GM12878 (cell line): ENCODE measurements at regions not wholly inside any gene's neighbourhood (a gene's known extent, or its start where the extent isn't known, plus 50 kb on each side); places are given as distances from the start of the nearest gene placed in this dataset.

Source experiments
- ATAC-seq: fragments of 200-7000 bp; cut with Tn5 transposase; 3 replicates; pipeline ENCODE4 v1.9.1; 2020; ENCODE audit warnings: mild to moderate bottlenecking, moderate library complexity
- BruUV-seq: library from RNA; stranded (reverse); fragments of 400-500 nt; replicated peaks from 2 replicates; lab custom pipeline; 2021; lab: Mats Ljungman, UMichigan
- CTCF ChIA-PET: fragments of 300-600 bp; sonication (Branson Sonifier 250); formaldehyde crosslinking; extraction: SDS; loops from one replicate; lab custom pipeline; 2021; ENCODE audit warnings: inconsistent platforms; lab: Yijun Ruan, JAX
- POLR2A ChIA-PET: fragments of 350-600 bp; formaldehyde crosslinking; extraction: SDS; loops from one replicate; lab custom pipeline; 2021; ENCODE audit warnings: inconsistent platforms; lab: Charles Lee
- RAD21 ChIA-PET: fragments of 300-600 bp; sonication (Branson Sonifier 250); formaldehyde crosslinking; loops from one replicate; lab custom pipeline; 2023; ENCODE audit warnings: antibody characterized with exemption; ENCODE audit not compliant: unreplicated experiment; lab: Charles Lee
- SMC1A ChIA-PET: fragments of 300-600 bp; sonication (Branson Sonifier 250); formaldehyde crosslinking; loops from one replicate; lab custom pipeline; 2023; ENCODE audit not compliant: unreplicated experiment, uncharacterized antibody; lab: Charles Lee
- DNase-seq: peaks from one replicate; pipeline ENCODE4 v3.0.0-alpha.2; 2011; ENCODE audit warnings: low read depth, low spot score
- FAIRE-seq: peaks from 3 replicates; lab custom pipeline; 2011; peaks lifted over from hg19 to GRCh38; lab: Jason Lieb, UNC
- H2AFZ ChIP-seq: 2 replicates; pipeline ENCODE4 v1.6.0; 2011; ENCODE audit warnings: low read depth, low read length, control low read depth; ENCODE audit not compliant: control insufficient read depth
- H3K27ac ChIP-seq: 2 replicates; pipeline ENCODE4 v1.5.1; 2011; ENCODE audit warnings: control low read depth; ENCODE audit not compliant: control insufficient read depth, insufficient read depth
- H3K27me3 ChIP-seq, 2 experiments: replicated peaks in 1 of 2; 2 replicates each; pipeline versions ENCODE4 v1.6.0 to v1.6.1; 2011; ENCODE audit warnings: low read length in 1 of 2; ENCODE audit not compliant: control insufficient read depth in 2 of 2, insufficient read depth in 2 of 2
- H3K36me3 ChIP-seq, 2 experiments: 2 replicates each; pipeline ENCODE4 v1.5.1; 2011; ENCODE audit warnings: low read length in 1 of 2; ENCODE audit not compliant: control insufficient read depth in 2 of 2, insufficient read depth in 2 of 2
- H3K4me1 ChIP-seq: 2 replicates; pipeline ENCODE4 v1.6.1; 2011; ENCODE audit warnings: mild to moderate bottlenecking, low read length, moderate library complexity, mixed read lengths; ENCODE audit not compliant: control insufficient read depth, insufficient read depth
- H3K4me2 ChIP-seq: 2 replicates; pipeline ENCODE4 v1.6.0; 2011; ENCODE audit warnings: control low read depth; ENCODE audit not compliant: control insufficient read depth, insufficient read depth
- H3K4me3 ChIP-seq: fragments of 200-600 bp; sonication (generic); 2 replicates; pipeline ENCODE4 v1.5.1; 2016
- H3K79me2 ChIP-seq: 2 replicates; pipeline ENCODE4 v1.6.0; 2011; ENCODE audit warnings: low read length; ENCODE audit not compliant: control insufficient read depth, insufficient read depth
- H3K9ac ChIP-seq: 2 replicates; pipeline ENCODE4 v1.8.0; 2011; ENCODE audit warnings: low read length, control low read depth, mixed read lengths; ENCODE audit not compliant: control insufficient read depth, insufficient read depth
- H3K9me3 ChIP-seq: replicated peaks from 3 replicates; pipeline ENCODE4 v1.5.1; 2011; ENCODE audit warnings: mild to moderate bottlenecking, low read length; ENCODE audit not compliant: control insufficient read depth, insufficient read depth
- H4K20me1 ChIP-seq: 2 replicates; pipeline ENCODE4 v1.6.0; 2011; ENCODE audit not compliant: control insufficient read depth, insufficient read depth
- CBFB ChIP-seq: IDR thresholded peaks from 2 replicates; pipeline ENCODE4 v1.6.1; 2016; ENCODE audit warnings: antibody characterized with exemption, low read depth
- EED ChIP-seq: sonication (generic); IDR thresholded peaks from 2 replicates; pipeline ENCODE4 v1.6.1; 2016; ENCODE audit warnings: antibody characterized with exemption, low read depth
- HDAC6 ChIP-seq: fragments of 200-600 bp; sonication (generic); IDR thresholded peaks from one replicate; pipeline ENCODE4 v1.8.0; 2017; ENCODE audit warnings: antibody characterized with exemption; ENCODE audit not compliant: unreplicated experiment
- HDGF ChIP-seq: fragments of 450-650 bp; IDR thresholded peaks from 2 replicates; pipeline ENCODE4 v1.6.1; 2016; ENCODE audit warnings: antibody characterized with exemption
- NRF1 ChIP-seq: conservative IDR thresholded peaks from 2 replicates; pipeline ENCODE4 v1.6.1; 2011; ENCODE audit warnings: mild to moderate bottlenecking, low read depth, low read length, improper control_type of control experiment
- PAX5 ChIP-seq: IDR thresholded peaks from 2 replicates; pipeline ENCODE4 v1.6.1; 2011; ENCODE audit warnings: low read depth, low read length, borderline replicate concordance
- POU2F2 ChIP-seq: IDR thresholded peaks from 3 replicates; pipeline ENCODE4 v1.6.1; 2011; ENCODE audit warnings: low read depth, mild to moderate bottlenecking, low read length, borderline replicate concordance
- RB1 ChIP-seq: fragments of 450-650 bp; formaldehyde crosslinking; IDR thresholded peaks from 2 replicates; pipeline ENCODE4 v1.6.1; 2017; ENCODE audit warnings: mild to moderate bottlenecking, borderline replicate concordance
- RUNX3 ChIP-seq: IDR thresholded peaks from 2 replicates; pipeline ENCODE4 v1.6.1; 2012; ENCODE audit warnings: low read length, inconsistent platforms
- SMAD5 ChIP-seq: IDR thresholded peaks from 2 replicates; pipeline ENCODE4 v1.6.1; 2016; ENCODE audit warnings: antibody characterized with exemption, low read depth
- SUPT20H ChIP-seq: IDR thresholded peaks from 2 replicates; pipeline ENCODE4 v1.6.1; 2011; ENCODE audit warnings: low read depth, mild to moderate bottlenecking, low read length, moderate library complexity, borderline replicate concordance; ENCODE audit not compliant: control insufficient read depth
- WGBS: methylation state at CpG from one replicate; pipeline ENCODE4 v1.1.6; 2016; ENCODE audit warnings: low lambda C conversion rate; ENCODE audit not compliant: insufficient replicate concordance, insufficient coverage; ENCODE audit errors: missing lambda C conversion rate; 5-methylcytosine and 5-hydroxymethylcytosine counted together
- in situ Hi-C: fragments of 300-500 bp; cut with MboI; formaldehyde crosslinking; loops from 9 replicates; pipeline ENCODE4 v1.14.3; 2018; ENCODE audit warnings: mixed read lengths
- intact Hi-C: fragments of 100-400 bp; cut with micrococcal nuclease; formaldehyde crosslinking; loops from one replicate; pipeline ENCODE4 v1.14.2; 2022; ENCODE audit not compliant: unreplicated experiment
- TF ChIP-seq, protein P1 (sequence below): fragments of 450-650 bp; IDR thresholded peaks from 2 replicates; pipeline ENCODE4 v1.6.1; 2016; ENCODE audit warnings: mild to moderate bottlenecking
- TF ChIP-seq, protein P2 (sequence below): fragments of 450-650 bp; IDR thresholded peaks from 2 replicates; pipeline ENCODE4 v1.6.1; 2017; ENCODE audit warnings: mild to moderate bottlenecking

DNA sequence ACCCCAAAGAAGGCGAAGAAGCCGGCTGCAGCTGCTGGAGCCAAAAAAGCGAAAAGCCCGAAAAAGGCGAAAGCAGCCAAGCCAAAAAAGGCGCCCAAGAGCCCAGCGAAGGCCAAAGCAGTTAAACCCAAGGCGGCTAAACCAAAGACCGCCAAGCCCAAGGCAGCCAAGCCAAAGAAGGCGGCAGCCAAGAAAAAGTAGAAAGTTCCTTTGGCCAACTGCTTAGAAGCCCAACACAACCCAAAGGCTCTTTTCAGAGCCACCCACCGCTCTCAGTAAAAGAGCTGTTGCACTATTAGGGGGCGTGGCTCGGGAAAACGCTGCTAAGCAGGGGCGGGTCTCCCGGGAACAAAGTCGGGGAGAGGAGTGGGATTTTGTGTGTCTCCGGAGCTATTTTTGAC, 69.6 kb downstream of the HFE start (continued):
- TF ChIP-seq SMAD5 (peak; percentile 69; the same call in 1 of the 2 replicates), HDGF (no peak), HDAC6 (no peak), NRF1 (no peak), CBFB (peak; percentile 39; the same call in 1 of the 2 replicates), PAX5 (0 out of 2 replicates have a peak, but pooled peaks have one; percentile 68), RUNX3 (peak; percentile 19), EED (no peak)
- TF ChIP-seq, protein P1, sequence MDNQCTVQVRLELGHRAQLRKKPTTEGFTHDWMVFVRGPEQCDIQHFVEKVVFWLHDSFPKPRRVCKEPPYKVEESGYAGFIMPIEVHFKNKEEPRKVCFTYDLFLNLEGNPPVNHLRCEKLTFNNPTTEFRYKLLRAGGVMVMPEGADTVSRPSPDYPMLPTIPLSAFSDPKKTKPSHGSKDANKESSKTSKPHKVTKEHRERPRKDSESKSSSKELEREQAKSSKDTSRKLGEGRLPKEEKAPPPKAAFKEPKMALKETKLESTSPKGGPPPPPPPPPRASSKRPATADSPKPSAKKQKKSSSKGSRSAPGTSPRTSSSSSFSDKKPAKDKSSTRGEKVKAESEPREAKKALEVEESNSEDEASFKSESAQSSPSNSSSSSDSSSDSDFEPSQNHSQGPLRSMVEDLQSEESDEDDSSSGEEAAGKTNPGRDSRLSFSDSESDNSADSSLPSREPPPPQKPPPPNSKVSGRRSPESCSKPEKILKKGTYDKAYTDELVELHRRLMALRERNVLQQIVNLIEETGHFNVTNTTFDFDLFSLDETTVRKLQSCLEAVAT = peak; percentile 95

DNA sequence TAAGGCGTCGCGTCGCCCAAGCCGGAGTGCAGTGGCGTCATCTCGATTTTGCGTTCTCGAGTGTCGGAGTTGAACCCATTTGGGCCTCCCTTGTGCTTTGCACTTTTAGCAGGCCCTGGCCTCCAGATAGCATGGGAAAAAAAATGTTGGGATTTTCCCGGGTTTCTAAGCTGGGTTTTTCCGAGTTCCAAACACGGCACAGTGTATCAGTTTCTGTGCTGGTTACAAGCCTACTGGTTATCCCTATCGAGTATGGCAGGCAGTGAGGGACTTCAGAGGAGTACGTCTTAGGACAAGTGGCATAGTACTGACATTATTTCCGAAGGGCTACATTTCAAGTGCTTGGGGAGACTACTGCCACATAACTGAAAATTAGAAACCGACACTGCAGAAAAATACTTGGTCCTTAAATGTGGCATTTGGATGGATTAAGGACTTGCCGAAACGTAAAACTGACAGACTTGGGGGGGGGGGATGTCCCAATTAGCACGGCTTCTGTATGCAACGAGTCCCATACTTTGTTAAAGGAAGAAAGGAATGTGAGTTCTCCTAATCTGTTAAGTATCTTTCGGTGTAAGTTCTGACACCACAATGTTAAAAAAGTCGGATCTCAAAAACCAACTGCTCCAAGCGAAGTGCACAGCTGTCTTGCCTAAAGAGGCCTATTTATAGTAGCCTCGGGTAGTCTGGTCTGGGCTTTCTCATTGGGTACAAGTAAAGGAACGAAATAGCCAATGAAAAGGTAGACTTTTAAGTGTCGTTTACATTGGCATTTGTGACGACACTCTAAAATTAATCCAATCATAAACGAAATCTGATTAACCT, 70.2 kb downstream of the HFE start:
- POLR2A ChIA-PET = interaction anchor here (0.6 to 6.5 kb wide), 13 partner anchors 12 to 136 kb away, joined by 3 to 119 read pairs (median 12); a partner anchor contains a TSS
- Histone ChIP-seq H3K4me3 (peak overlapping the region; percentile 88), H3K4me1 (peaks cover 11% of the 10 kb centered on the region), H3K27ac (peak overlapping the region; percentile 94), H3K27me3 (no peaks in the 10 kb centered on the region), H3K36me3 (no peaks in the 10 kb centered on the region), H3K79me2 (peaks cover 27% of the 10 kb centered on the region), H3K9ac (peak overlapping the region; percentile 94), H3K9me3 (no peaks in the 10 kb centered on the region), H4K20me1 (no peaks in the 10 kb centered on the region; the same call in 1 of the 2 replicates), H2AFZ (no peak overlapping the region), H3K4me2 (peak overlapping the region; percentile 79)
- SMC1A ChIA-PET = interaction anchor here (0.9 to 5.7 kb wide), 10 partner anchors 12 to 93 kb away, joined by 3 to 50 read pairs (median 6); a partner anchor contains a TSS
- FAIRE-seq (no peak), ATAC-seq (peak; percentile 71), DNase-seq (peak; percentile 99)
- under 1% methylated on average over 29 of the region's 29 CpGs for WGBS
- in situ Hi-C loops = no loop called here
- CTCF ChIA-PET = interaction anchor here (1.7 to 1.9 kb wide), 2 partner anchors 19 to 33 kb away, joined by 7 to 8 read pairs; a partner anchor contains a TSS
- intact Hi-C loops = loop anchor here (2.0 to 5.0 kb wide), 2 partner anchors 41 to 125 kb away; a partner anchor contains a TSS
- TSS peak; percentile 100 for BruUV-seq
- RAD21 ChIA-PET = interaction anchor here (0.9 to 8.1 kb wide), 4 partner anchors 16 to 125 kb away, joined by 3 to 96 read pairs (median 10); a partner anchor contains a TSS
- TF ChIP-seq RB1 = no peak
- peak; percentile 98 for TF ChIP-seq POU2F2
- TF ChIP-seq, protein P2, sequence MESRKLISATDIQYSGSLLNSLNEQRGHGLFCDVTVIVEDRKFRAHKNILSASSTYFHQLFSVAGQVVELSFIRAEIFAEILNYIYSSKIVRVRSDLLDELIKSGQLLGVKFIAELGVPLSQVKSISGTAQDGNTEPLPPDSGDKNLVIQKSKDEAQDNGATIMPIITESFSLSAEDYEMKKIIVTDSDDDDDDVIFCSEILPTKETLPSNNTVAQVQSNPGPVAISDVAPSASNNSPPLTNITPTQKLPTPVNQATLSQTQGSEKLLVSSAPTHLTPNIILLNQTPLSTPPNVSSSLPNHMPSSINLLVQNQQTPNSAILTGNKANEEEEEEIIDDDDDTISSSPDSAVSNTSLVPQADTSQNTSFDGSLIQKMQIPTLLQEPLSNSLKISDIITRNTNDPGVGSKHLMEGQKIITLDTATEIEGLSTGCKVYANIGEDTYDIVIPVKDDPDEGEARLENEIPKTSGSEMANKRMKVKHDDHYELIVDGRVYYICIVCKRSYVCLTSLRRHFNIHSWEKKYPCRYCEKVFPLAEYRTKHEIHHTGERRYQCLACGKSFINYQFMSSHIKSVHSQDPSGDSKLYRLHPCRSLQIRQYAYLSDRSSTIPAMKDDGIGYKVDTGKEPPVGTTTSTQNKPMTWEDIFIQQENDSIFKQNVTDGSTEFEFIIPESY = peak; percentile 70; the same call in 1 of the 2 replicates
- no peak for TF ChIP-seq SUPT20H
